OCI-LY7 (cell line): ENCODE measurements at regions not wholly inside any gene's neighbourhood (a gene's known extent, or its start where the extent isn't known, plus 50 kb on each side); places are given as distances from the start of the nearest gene placed in this dataset.

ENCODE experiments used
- BruUV-seq: library from RNA; stranded (reverse); fragments of 400-500 nt; replicated peaks from 2 replicates; lab custom pipeline; 2021; lab: Mats Ljungman, UMichigan
- CTCF ChIA-PET: fragments of 300-600 bp; sonication (Branson Sonifier 250); formaldehyde crosslinking; loops from one replicate; lab custom pipeline; 2022; ENCODE audit warnings: antibody characterized with exemption; ENCODE audit not compliant: unreplicated experiment; lab: Charles Lee
- POLR2A ChIA-PET: fragments of 300-600 bp; sonication (Branson Sonifier 250); formaldehyde crosslinking; loops from one replicate; lab custom pipeline; 2022; ENCODE audit warnings: antibody characterized with exemption; lab: Charles Lee
- DNase-seq: peaks from one replicate; pipeline ENCODE4 v3.0.0-alpha.2; 2015; ENCODE audit warnings: low spot score
- H2AFZ ChIP-seq: fragments of 200-600 bp; sonication (generic), shearing (Covaris generic); 2 replicates; pipeline ENCODE4 v1.6.1; 2014; ENCODE audit warnings: mild to moderate bottlenecking, antibody characterized with exemption, low read length, moderate library complexity
- H3K27ac ChIP-seq: fragments of 200-600 bp; sonication (generic); 2 replicates; pipeline ENCODE4 v1.5.1; 2014; ENCODE audit warnings: mixed run types, low read depth, mild to moderate bottlenecking, moderate library complexity, low read length, inconsistent platforms; ENCODE audit not compliant: poor library complexity, severe bottlenecking
- H3K36me3 ChIP-seq: fragments of 200-600 bp; sonication (generic); 2 replicates; pipeline ENCODE4 v1.6.1; 2014; ENCODE audit warnings: mild to moderate bottlenecking, antibody characterized with exemption, low read length, moderate library complexity, mixed read lengths; ENCODE audit not compliant: insufficient read depth
- H3K4me1 ChIP-seq: fragments of 200-600 bp; sonication (generic); 2 replicates; pipeline ENCODE4 v1.5.1; 2014; ENCODE audit warnings: mild to moderate bottlenecking, low read length; ENCODE audit not compliant: insufficient read depth, poor library complexity, severe bottlenecking
- H3K4me2 ChIP-seq: fragments of 200-600 bp; sonication (generic); 2 replicates; pipeline ENCODE4 v1.6.1; 2014; ENCODE audit warnings: mild to moderate bottlenecking, low read length
- H3K4me3 ChIP-seq: fragments of 200-600 bp; sonication (generic); 2 replicates; pipeline ENCODE4 v1.5.1; 2014; ENCODE audit warnings: mild to moderate bottlenecking, low read depth, low read length; ENCODE audit not compliant: poor library complexity, severe bottlenecking
- H3K79me2 ChIP-seq: fragments of 200-600 bp; sonication (generic); 2 replicates; pipeline ENCODE4 v1.6.1; 2016; ENCODE audit warnings: low read depth, mild to moderate bottlenecking, low read length, moderate library complexity, mixed read lengths; ENCODE audit not compliant: insufficient read depth
- H3K9me2 ChIP-seq: fragments of 200-600 bp; sonication (generic); 2 replicates; pipeline ENCODE4 v1.6.1; 2016; ENCODE audit warnings: mild to moderate bottlenecking, low read length, mixed read lengths; ENCODE audit not compliant: insufficient read depth
- H3K9me3 ChIP-seq: fragments of 200-600 bp; sonication (generic); 2 replicates; pipeline ENCODE4 v1.6.1; 2014; ENCODE audit warnings: mild to moderate bottlenecking, mixed run types, low read length, mixed read lengths
- H4K20me1 ChIP-seq: fragments of 200-600 bp; sonication (generic); 2 replicates; pipeline ENCODE4 v1.6.1; 2014; ENCODE audit warnings: mild to moderate bottlenecking, antibody characterized with exemption, low read length, moderate library complexity, mixed read lengths; ENCODE audit not compliant: insufficient read depth
- EZH2phosphoT487 ChIP-seq: fragments of 200-600 bp; sonication (generic); IDR thresholded peaks from 2 replicates; pipeline ENCODE4 v1.6.1; 2018; ENCODE audit warnings: low read depth, borderline replicate concordance, mild to moderate bottlenecking, mixed run types, antibody characterized with exemption, low read length, moderate library complexity, mixed read lengths
- intact Hi-C: fragments of 100-400 bp; cut with micrococcal nuclease; formaldehyde crosslinking; loops from one replicate; pipeline ENCODE4 v1.10.0; 2022; ENCODE audit not compliant: unreplicated experiment
- TF ChIP-seq, protein P1 (sequence below): fragments of 200-600 bp; sonication (generic); conservative IDR thresholded peaks from 2 replicates; pipeline ENCODE4 v1.5.1; 2014; ENCODE audit warnings: mild to moderate bottlenecking, antibody characterized with exemption, low read length, moderate library complexity, mixed read lengths

DNA sequence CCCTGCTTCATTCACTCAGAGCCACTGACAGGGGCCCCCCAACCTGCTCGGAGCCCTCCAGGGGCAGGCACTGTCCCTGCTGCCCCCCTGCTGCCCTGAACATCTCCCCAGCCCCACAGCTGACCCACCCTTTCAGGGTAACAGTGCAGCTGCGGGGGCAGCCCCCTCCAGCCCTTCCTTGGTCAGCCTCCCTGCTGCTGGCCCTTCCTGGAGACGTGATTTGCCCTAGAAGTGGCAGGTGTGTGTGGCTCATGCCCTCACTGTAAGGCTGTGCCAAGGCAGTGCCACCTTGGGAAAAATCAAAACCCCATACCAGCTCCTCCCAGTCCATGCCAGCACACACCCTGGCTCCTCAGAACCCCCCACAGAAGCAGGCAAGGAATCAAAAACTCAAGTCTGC, 184.2 kb upstream of the HDAC4 start:
- Histone ChIP-seq H3K9me2 (no peaks in the 10 kb centered on the region), H3K4me2 (no peak overlapping the region), H2AFZ (no peak overlapping the region), H3K9me3 (no peaks in the 10 kb centered on the region), H3K27ac (no peak overlapping the region), H4K20me1 (no peaks in the 10 kb centered on the region), H3K4me3 (no peak overlapping the region), H3K79me2 (no peaks in the 10 kb centered on the region), H3K4me1 (no peaks in the 10 kb centered on the region), H3K36me3 (no peaks in the 10 kb centered on the region)
- intact Hi-C loops = no loop called here
- DNase-seq = no peak
- no TSS peak for BruUV-seq
- TF ChIP-seq, protein P1, sequence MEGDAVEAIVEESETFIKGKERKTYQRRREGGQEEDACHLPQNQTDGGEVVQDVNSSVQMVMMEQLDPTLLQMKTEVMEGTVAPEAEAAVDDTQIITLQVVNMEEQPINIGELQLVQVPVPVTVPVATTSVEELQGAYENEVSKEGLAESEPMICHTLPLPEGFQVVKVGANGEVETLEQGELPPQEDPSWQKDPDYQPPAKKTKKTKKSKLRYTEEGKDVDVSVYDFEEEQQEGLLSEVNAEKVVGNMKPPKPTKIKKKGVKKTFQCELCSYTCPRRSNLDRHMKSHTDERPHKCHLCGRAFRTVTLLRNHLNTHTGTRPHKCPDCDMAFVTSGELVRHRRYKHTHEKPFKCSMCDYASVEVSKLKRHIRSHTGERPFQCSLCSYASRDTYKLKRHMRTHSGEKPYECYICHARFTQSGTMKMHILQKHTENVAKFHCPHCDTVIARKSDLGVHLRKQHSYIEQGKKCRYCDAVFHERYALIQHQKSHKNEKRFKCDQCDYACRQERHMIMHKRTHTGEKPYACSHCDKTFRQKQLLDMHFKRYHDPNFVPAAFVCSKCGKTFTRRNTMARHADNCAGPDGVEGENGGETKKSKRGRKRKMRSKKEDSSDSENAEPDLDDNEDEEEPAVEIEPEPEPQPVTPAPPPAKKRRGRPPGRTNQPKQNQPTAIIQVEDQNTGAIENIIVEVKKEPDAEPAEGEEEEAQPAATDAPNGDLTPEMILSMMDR = no peak
- no peak for TF ChIP-seq EZH2phosphoT487
- CTCF ChIA-PET = no interaction called here
- POLR2A ChIA-PET = no interaction called here

DNA sequence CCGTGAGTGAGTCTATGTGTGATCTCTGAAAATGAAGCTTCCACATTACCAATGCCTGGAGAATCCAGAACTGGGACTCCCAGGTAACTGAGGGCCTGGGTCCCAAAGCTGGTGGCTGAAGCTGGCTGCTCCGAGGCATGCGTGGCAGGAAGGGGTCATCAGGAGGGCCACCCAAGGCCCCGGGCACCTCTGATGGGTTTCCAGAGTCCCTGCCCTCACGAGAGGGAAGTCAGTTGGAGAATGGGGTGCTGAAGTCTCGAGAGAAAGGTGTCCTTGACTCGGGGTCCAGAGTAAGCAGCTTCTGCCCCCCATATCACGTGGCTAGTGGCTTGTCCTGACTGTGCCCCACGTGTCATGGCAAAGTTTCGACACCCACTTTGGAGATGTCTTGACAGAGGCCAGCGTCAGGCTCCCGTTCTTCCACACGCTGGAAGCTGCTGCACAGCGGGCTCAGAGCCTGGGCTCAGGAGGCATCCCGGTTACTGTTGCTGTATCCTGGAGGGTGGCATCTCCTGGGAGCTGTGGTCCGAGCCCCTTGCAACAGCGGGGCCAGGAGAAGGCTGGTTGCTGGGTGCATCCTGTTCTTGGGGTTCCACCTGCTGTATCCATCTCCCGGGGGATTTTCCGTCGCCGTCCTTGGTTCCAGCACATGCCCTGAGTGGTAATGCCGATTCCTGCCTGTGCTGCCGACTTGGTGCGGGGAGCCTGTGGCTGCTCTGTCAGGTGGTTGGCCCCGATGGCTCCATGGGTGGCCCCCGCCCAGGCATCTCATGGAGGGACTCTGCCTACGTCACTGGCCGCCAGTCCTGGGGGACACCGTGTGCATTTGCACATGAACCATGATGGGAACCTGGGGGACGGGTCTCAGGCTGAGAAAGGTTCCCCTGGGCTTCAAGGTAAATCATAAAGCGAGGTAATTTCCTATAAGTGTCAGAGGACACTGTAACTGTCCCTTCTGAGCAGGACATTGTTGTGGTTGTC, 183.3 kb upstream of the HDAC4 start:
- no peaks in the 10 kb centered on the region for H4K20me1 ChIP-seq
- H2AFZ ChIP-seq = no peak overlapping the region
- ChIA-PET POLR2A (no interaction called here), CTCF (no interaction called here)
- H3K36me3 ChIP-seq = no peaks in the 10 kb centered on the region
- TF ChIP-seq EZH2phosphoT487 = no peak
- TF ChIP-seq, protein P1 = no peak
- BruUV-seq = no TSS peak
- no peaks in the 10 kb centered on the region for H3K79me2 ChIP-seq
- H3K9me3 ChIP-seq = no peaks in the 10 kb centered on the region
- no peak overlapping the region for H3K4me2 ChIP-seq
- H3K4me3 ChIP-seq = no peak overlapping the region
- no peaks in the 10 kb centered on the region for H3K4me1 ChIP-seq
- no peak overlapping the region for H3K27ac ChIP-seq
- no peak for DNase-seq
- H3K9me2 ChIP-seq = no peaks in the 10 kb centered on the region
- intact Hi-C loops = no loop called here
